ENCODE measurements at regions not wholly inside any gene's neighbourhood (a gene's known extent, or its start where the extent isn't known, plus 50 kb on each side); places are given as distances from the start of the nearest gene placed in this dataset.

DNA sequence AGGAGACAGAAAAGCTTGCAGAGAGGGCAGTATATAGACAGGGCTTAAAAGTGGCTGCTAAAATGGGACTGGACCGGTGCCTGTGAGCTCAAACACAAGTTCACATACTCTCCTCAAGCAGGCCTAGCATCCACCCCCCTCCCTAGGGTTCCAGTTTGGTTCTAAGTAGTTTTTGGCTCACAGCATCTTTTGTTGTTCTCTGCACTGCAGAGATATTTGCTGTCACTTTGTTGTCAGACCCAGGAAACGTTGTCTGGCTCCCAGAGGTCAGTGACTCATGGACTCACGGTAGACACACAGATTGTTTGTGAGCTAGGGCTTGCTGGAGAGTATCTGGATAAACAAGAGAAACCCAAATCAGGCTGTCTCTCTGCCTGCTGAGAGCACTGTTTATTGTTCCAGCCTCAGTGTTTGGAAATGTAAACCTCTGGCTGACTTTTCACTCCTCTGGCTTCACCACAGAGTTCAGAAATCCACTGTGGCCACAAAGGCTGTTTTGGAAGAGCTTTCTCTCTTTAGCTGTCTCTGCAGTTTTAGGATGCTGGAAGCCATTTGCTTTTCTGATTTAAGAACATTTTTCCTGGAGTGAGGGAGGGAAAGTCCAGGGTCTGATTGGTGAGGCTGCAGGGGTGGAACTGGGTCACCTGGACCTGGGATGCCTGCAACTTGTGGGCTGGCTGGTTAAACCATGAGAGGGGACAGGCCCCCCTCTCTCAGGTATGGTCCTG, 303.7 kb upstream of the PLET1 start:
- TF ChIP-seq, protein P1, sequence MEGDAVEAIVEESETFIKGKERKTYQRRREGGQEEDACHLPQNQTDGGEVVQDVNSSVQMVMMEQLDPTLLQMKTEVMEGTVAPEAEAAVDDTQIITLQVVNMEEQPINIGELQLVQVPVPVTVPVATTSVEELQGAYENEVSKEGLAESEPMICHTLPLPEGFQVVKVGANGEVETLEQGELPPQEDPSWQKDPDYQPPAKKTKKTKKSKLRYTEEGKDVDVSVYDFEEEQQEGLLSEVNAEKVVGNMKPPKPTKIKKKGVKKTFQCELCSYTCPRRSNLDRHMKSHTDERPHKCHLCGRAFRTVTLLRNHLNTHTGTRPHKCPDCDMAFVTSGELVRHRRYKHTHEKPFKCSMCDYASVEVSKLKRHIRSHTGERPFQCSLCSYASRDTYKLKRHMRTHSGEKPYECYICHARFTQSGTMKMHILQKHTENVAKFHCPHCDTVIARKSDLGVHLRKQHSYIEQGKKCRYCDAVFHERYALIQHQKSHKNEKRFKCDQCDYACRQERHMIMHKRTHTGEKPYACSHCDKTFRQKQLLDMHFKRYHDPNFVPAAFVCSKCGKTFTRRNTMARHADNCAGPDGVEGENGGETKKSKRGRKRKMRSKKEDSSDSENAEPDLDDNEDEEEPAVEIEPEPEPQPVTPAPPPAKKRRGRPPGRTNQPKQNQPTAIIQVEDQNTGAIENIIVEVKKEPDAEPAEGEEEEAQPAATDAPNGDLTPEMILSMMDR (IDR thresholded peaks at IDR 0.05) = no peak
- TF ChIP-seq POLR2A (IDR thresholded peaks at IDR 0.05) = no peak
- peak in 2 of 3 donors; percentile 46 to 60 for TF ChIP-seq POLR2AphosphoS5 (IDR thresholded peaks at IDR 0.05)
- no peak for TF ChIP-seq EP300 (IDR thresholded peaks at IDR 0.05; ENCODE audit: low read depth)

Measured in transverse colon (tissue), 4 donors.